Neural progenitor cell (in vitro differentiated cells): ENCODE measurements at regions not wholly inside any gene's neighbourhood (a gene's known extent, or its start where the extent isn't known, plus 50 kb on each side); places are given as distances from the start of the nearest gene placed in this dataset.

Experiments
- CTCF ChIP-seq: fragments of 200-600 bp; sonication (generic); IDR thresholded peaks from 2 replicates; pipeline ENCODE4 v1.5.1; 2017; ENCODE audit warnings: antibody characterized with exemption, mild to moderate bottlenecking
- EZH2 ChIP-seq: fragments of 200-600 bp; sonication (generic); IDR thresholded peaks from 2 replicates; pipeline ENCODE4 v1.6.1; 2017; ENCODE audit warnings: antibody characterized with exemption, mild to moderate bottlenecking, moderate library complexity

DNA sequence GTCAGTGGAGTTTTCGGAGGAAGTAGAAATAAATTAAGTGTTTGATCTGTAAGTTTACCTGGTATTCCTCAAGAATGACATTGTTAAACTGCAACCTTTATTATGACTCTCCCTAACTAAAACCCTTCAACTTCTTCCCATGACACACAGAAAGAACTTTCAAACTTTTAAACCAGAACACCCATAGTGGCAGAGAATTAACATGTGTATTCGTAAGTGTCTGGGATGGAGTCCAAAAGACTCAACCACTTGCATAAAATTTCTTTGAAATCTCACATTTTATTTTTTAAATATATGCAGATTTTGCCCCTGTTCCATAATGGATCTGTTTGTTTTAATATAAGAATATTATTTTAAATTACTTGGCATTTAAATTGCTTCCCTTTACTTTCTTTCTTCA, 54.6 kb upstream of the PLXNA4 start:
- TF ChIP-seq CTCF (no peak), EZH2 (no peak)
